ENCODE measurements at regions not wholly inside any gene's neighbourhood (a gene's known extent, or its start where the extent isn't known, plus 50 kb on each side); places are given as distances from the start of the nearest gene placed in this dataset.
A peak's percentile ranks its signal among the peaks of the same experiment; 100 is the strongest.

DNA sequence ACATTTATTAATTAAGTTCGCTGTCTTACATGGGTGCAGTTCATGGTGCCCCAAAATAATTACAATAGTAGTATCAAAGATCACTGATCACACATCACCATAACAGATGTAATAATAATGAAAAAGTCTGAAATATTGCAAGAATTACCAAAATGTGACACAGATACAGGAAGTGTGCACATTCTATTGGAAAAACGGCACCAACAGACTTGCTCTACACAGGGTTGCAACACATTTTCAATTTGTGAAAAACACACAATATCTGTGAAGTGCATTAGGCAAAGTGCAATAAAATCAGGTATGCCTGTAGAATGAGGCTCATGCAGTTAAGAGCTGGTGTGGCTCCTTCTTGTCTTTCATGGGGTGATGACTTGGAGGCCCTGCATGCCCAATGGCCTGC lies 265.8 kb downstream of the RPLP1 start:
- 89% methylated on average over 2 of the region's 2 CpGs for WGBS
- DNase-seq (ENCODE audit: low spot score), result no peak
- H3K9me3 ChIP-seq (ENCODE audit: control insufficient read depth in 4 of 4, low read length in 3 of 4), result no peaks in the 10 kb centered on the region
- no peaks in the 10 kb centered on the region for H3K27me3 ChIP-seq (ENCODE audit: control insufficient read depth in 4 of 4, insufficient read depth in 4 of 4, low read length in 3 of 4)
- no peaks in the 10 kb centered on the region for H3K4me1 ChIP-seq (ENCODE audit: control insufficient read depth in 4 of 4, insufficient read depth in 4 of 4, low read length in 3 of 4)
- TF ChIP-seq HNF4A (conservative IDR thresholded peaks at IDR 0.05), result no peak
- TF ChIP-seq, protein P1, sequence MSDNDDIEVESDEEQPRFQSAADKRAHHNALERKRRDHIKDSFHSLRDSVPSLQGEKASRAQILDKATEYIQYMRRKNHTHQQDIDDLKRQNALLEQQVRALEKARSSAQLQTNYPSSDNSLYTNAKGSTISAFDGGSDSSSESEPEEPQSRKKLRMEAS (IDR thresholded peaks at IDR 0.05), result no peak
- no peak overlapping the region for H3K27ac ChIP-seq (ENCODE audit: low read depth in 1 of 2, low read length in 2 of 2)
- no peak overlapping the region for H3K9ac ChIP-seq (ENCODE audit: low read depth in 1 of 2, low read length in 2 of 2)
- H3K36me3 ChIP-seq (ENCODE audit: control insufficient read depth in 4 of 4, insufficient read depth in 3 of 4, low read depth in 1 of 4, low read length in 3 of 4), result no peaks in the 10 kb centered on the region
- H3K4me3 ChIP-seq (ENCODE audit: low read depth in 1 of 3, low read length in 3 of 3), result no peak overlapping the region

DNA sequence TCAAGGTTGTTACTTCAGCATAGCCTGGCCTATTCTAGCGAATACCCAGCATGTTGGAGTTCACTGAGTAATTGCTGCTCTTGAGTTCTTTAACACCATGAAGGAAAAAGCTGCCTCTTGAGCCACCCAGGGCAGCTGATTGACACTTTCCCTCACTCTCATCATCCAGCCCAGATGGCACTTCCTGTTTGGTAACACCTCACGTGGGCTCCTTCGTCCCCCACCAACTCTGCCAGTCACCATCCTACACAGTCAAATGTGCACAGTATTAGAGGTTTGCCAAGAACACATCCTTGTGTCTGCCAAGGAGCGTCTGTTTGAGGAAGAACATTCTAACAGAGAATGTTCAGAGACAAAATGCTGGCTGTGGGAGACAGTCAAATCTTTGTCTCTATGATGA lies 266.3 kb downstream of the RPLP1 start:
- Histone ChIP-seq H3K9ac (ENCODE audit: low read depth in 1 of 2, low read length in 2 of 2) (no peak overlapping the region), H3K27ac (ENCODE audit: low read depth in 1 of 2, low read length in 2 of 2) (no peak overlapping the region), H3K9me3 (ENCODE audit: control insufficient read depth in 4 of 4, low read length in 3 of 4) (no peaks in the 10 kb centered on the region), H3K27me3 (ENCODE audit: control insufficient read depth in 4 of 4, insufficient read depth in 4 of 4, low read length in 3 of 4) (no peaks in the 10 kb centered on the region), H3K4me3 (ENCODE audit: low read depth in 1 of 3, low read length in 3 of 3) (no peak overlapping the region), H3K4me1 (ENCODE audit: control insufficient read depth in 4 of 4, insufficient read depth in 4 of 4, low read length in 3 of 4) (no peaks in the 10 kb centered on the region), H3K36me3 (ENCODE audit: control insufficient read depth in 4 of 4, insufficient read depth in 3 of 4, low read depth in 1 of 4, low read length in 3 of 4) (no peaks in the 10 kb centered on the region)
- 79% methylated on average over 4 of the region's 4 CpGs for WGBS
- TF ChIP-seq YY1 (IDR thresholded peaks at IDR 0.05), result no peak
- no peak for TF ChIP-seq TAF1 (conservative IDR thresholded peaks at IDR 0.05)
- TF ChIP-seq RXRA (IDR thresholded peaks at IDR 0.05), result no peak
- TF ChIP-seq EGR1 (IDR thresholded peaks at IDR 0.05; ENCODE audit: low read depth in 2 of 2), result no peak
- TF ChIP-seq, protein P1 (IDR thresholded peaks at IDR 0.05), result no peak
- TF ChIP-seq GABPA (IDR thresholded peaks at IDR 0.05 in 1 of 2, conservative IDR thresholded peaks at IDR 0.05 in 1 of 2), result no peak
- no peak for TF ChIP-seq FOXA2 (IDR thresholded peaks at IDR 0.05)
- TF ChIP-seq RAD21 (IDR thresholded peaks at IDR 0.05), result no peak
- TF ChIP-seq, protein P2, sequence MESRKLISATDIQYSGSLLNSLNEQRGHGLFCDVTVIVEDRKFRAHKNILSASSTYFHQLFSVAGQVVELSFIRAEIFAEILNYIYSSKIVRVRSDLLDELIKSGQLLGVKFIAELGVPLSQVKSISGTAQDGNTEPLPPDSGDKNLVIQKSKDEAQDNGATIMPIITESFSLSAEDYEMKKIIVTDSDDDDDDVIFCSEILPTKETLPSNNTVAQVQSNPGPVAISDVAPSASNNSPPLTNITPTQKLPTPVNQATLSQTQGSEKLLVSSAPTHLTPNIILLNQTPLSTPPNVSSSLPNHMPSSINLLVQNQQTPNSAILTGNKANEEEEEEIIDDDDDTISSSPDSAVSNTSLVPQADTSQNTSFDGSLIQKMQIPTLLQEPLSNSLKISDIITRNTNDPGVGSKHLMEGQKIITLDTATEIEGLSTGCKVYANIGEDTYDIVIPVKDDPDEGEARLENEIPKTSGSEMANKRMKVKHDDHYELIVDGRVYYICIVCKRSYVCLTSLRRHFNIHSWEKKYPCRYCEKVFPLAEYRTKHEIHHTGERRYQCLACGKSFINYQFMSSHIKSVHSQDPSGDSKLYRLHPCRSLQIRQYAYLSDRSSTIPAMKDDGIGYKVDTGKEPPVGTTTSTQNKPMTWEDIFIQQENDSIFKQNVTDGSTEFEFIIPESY (IDR thresholded peaks at IDR 0.05), result no peak
- TF ChIP-seq HNF4A (conservative IDR thresholded peaks at IDR 0.05), result no peak
- DNase-seq (ENCODE audit: low spot score), result no peak

DNA sequence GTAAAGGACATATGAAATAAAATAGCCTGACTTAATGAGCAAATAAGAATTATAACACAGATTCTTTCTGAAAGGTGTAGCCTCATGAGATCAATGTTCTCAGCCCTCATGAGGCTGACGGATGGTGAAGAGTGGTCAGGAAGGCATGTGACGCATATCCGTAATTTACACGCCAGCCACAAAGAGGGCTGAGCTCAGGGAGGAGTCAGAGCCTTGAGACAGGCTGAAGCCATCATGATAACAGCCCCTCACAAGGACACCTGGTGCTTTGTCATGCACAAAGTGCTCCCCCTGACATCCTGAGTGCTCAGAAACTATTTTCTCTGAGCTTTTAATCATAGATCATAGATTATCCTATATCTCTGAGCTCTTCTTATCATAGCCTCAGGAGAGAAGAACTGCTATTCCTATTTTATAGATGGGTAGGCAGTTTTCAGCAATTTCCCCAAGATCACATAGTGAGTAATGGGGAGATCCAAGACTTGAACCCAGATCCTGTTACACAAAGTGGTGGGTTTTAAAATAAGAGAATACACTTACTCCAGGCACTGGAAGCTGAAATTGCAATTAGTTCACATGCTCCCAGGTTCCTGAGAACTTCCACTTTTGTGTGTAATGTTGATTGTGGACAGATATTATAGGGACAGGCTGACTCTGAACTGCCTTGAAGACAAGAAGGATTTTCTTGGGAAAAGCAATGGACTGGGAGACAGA lies 267.1 kb downstream of the RPLP1 start:
- no peak for DNase-seq (ENCODE audit: low spot score)
- H3K27me3 ChIP-seq (ENCODE audit: control insufficient read depth in 4 of 4, insufficient read depth in 4 of 4, low read length in 3 of 4), result no peaks in the 10 kb centered on the region
- no peaks in the 10 kb centered on the region for H3K36me3 ChIP-seq (ENCODE audit: control insufficient read depth in 4 of 4, insufficient read depth in 3 of 4, low read depth in 1 of 4, low read length in 3 of 4)
- H3K9me3 ChIP-seq (ENCODE audit: control insufficient read depth in 4 of 4, low read length in 3 of 4), result no peaks in the 10 kb centered on the region
- peak; percentile 23 for TF ChIP-seq YY1 (IDR thresholded peaks at IDR 0.05)
- TF ChIP-seq, protein P3, sequence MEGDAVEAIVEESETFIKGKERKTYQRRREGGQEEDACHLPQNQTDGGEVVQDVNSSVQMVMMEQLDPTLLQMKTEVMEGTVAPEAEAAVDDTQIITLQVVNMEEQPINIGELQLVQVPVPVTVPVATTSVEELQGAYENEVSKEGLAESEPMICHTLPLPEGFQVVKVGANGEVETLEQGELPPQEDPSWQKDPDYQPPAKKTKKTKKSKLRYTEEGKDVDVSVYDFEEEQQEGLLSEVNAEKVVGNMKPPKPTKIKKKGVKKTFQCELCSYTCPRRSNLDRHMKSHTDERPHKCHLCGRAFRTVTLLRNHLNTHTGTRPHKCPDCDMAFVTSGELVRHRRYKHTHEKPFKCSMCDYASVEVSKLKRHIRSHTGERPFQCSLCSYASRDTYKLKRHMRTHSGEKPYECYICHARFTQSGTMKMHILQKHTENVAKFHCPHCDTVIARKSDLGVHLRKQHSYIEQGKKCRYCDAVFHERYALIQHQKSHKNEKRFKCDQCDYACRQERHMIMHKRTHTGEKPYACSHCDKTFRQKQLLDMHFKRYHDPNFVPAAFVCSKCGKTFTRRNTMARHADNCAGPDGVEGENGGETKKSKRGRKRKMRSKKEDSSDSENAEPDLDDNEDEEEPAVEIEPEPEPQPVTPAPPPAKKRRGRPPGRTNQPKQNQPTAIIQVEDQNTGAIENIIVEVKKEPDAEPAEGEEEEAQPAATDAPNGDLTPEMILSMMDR (IDR thresholded peaks at IDR 0.05; ENCODE audit: low read depth, low read length, missing input control), result no peak
- TF ChIP-seq FOXA1 (IDR thresholded peaks at IDR 0.05), result no peak
- no peak for TF ChIP-seq FOXA2 (IDR thresholded peaks at IDR 0.05)
- no peak for TF ChIP-seq TAF1 (conservative IDR thresholded peaks at IDR 0.05)
- TF ChIP-seq, protein P4, sequence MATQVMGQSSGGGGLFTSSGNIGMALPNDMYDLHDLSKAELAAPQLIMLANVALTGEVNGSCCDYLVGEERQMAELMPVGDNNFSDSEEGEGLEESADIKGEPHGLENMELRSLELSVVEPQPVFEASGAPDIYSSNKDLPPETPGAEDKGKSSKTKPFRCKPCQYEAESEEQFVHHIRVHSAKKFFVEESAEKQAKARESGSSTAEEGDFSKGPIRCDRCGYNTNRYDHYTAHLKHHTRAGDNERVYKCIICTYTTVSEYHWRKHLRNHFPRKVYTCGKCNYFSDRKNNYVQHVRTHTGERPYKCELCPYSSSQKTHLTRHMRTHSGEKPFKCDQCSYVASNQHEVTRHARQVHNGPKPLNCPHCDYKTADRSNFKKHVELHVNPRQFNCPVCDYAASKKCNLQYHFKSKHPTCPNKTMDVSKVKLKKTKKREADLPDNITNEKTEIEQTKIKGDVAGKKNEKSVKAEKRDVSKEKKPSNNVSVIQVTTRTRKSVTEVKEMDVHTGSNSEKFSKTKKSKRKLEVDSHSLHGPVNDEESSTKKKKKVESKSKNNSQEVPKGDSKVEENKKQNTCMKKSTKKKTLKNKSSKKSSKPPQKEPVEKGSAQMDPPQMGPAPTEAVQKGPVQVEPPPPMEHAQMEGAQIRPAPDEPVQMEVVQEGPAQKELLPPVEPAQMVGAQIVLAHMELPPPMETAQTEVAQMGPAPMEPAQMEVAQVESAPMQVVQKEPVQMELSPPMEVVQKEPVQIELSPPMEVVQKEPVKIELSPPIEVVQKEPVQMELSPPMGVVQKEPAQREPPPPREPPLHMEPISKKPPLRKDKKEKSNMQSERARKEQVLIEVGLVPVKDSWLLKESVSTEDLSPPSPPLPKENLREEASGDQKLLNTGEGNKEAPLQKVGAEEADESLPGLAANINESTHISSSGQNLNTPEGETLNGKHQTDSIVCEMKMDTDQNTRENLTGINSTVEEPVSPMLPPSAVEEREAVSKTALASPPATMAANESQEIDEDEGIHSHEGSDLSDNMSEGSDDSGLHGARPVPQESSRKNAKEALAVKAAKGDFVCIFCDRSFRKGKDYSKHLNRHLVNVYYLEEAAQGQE (IDR thresholded peaks at IDR 0.05), result no peak
- TF ChIP-seq HNF4A (conservative IDR thresholded peaks at IDR 0.05), result no peak
- no peak overlapping the region for H3K27ac ChIP-seq (ENCODE audit: low read depth in 1 of 2, low read length in 2 of 2)
- 86% methylated on average over 4 of the region's 4 CpGs for WGBS
- H3K9ac ChIP-seq (ENCODE audit: low read depth in 1 of 2, low read length in 2 of 2), result no peak overlapping the region
- no peak overlapping the region for H3K4me3 ChIP-seq (ENCODE audit: low read depth in 1 of 3, low read length in 3 of 3)
- no peaks in the 10 kb centered on the region for H3K4me1 ChIP-seq (ENCODE audit: control insufficient read depth in 4 of 4, insufficient read depth in 4 of 4, low read length in 3 of 4)

All from liver (tissue), 8 donors.